Ishikawa (cell line): ENCODE measurements at regions not wholly inside any gene's neighbourhood (a gene's known extent, or its start where the extent isn't known, plus 50 kb on each side); places are given as distances from the start of the nearest gene placed in this dataset.

ENCODE experiments used
- CREB1 ChIP-seq: IDR thresholded peaks from 2 replicates; pipeline ENCODE4 v1.6.1; 2012; ENCODE audit warnings: low read depth
- EGR1 ChIP-seq: IDR thresholded peaks from 2 replicates; pipeline ENCODE4 v1.6.1; 2012
- EP300 ChIP-seq: IDR thresholded peaks from 2 replicates; pipeline ENCODE4 v1.6.1; 2012; ENCODE audit warnings: borderline replicate concordance
- FOXM1 ChIP-seq: IDR thresholded peaks from 2 replicates; pipeline ENCODE4 v1.6.1; 2012; ENCODE audit warnings: low read depth, borderline replicate concordance
- REST ChIP-seq: IDR thresholded peaks from 2 replicates; pipeline ENCODE4 v1.6.1; 2012; ENCODE audit warnings: low read depth, mild to moderate bottlenecking
- TAF1 ChIP-seq: IDR thresholded peaks from 2 replicates; pipeline ENCODE4 v1.6.1; 2012; ENCODE audit warnings: low read depth, mild to moderate bottlenecking
- TEAD4 ChIP-seq: IDR thresholded peaks from 2 replicates; pipeline ENCODE4 v1.6.1; 2012

- TF ChIP-seq EGR1 (no peak), CREB1 (no peak), REST (no peak), FOXM1 (no peak), EP300 (no peak), TEAD4 (no peak), TAF1 (no peak)
These were observed 448.3 kb upstream of the DDI1 start for GRCh38 chr11:103587901-103588788.
